ENCODE measurements at regions not wholly inside any gene's neighbourhood (a gene's known extent, or its start where the extent isn't known, plus 50 kb on each side); places are given as distances from the start of the nearest gene placed in this dataset.

DNA sequence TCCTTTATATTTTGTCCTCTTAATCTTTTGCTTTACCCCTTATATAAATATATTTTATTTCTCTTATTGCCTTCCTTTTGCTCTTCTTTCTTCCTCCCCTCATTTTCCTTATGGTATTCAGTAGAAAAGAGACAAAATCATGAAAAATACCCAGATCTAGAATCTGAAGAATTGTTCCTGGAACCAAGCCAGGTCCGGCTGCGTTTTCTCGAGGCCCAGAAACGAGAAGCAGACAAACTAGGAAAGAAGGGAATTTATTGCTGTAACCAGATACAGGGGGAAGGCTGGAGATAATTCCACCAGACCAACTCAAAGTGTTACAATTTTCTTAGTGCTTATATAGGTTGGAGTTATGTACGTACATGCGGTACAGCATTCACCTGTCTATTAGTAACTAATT lies 328.7 kb downstream of the GABRG1 start:
- TF ChIP-seq, protein P1, sequence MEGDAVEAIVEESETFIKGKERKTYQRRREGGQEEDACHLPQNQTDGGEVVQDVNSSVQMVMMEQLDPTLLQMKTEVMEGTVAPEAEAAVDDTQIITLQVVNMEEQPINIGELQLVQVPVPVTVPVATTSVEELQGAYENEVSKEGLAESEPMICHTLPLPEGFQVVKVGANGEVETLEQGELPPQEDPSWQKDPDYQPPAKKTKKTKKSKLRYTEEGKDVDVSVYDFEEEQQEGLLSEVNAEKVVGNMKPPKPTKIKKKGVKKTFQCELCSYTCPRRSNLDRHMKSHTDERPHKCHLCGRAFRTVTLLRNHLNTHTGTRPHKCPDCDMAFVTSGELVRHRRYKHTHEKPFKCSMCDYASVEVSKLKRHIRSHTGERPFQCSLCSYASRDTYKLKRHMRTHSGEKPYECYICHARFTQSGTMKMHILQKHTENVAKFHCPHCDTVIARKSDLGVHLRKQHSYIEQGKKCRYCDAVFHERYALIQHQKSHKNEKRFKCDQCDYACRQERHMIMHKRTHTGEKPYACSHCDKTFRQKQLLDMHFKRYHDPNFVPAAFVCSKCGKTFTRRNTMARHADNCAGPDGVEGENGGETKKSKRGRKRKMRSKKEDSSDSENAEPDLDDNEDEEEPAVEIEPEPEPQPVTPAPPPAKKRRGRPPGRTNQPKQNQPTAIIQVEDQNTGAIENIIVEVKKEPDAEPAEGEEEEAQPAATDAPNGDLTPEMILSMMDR (IDR thresholded peaks at IDR 0.05), result no peak

- TF ChIP-seq, protein P1 (IDR thresholded peaks at IDR 0.05), result no peak
These were observed 345.3 kb downstream of the GABRG1 start for GRCh38 chr4:45778514-45778913.

GRCh38 chr4:45776146-45776545 lies 347.7 kb downstream of the GABRG1 start:
- TF ChIP-seq, protein P1 (IDR thresholded peaks at IDR 0.05), result no peak

GRCh38 chr4:45770958-45771357 lies 352.9 kb downstream of the GABRG1 start:
- TF ChIP-seq, protein P1 (IDR thresholded peaks at IDR 0.05), result no peak

- TF ChIP-seq, protein P1 (IDR thresholded peaks at IDR 0.05), result no peak
These were observed 358.3 kb downstream of the GABRG1 start for GRCh38 chr4:45765521-45765920.

DNA sequence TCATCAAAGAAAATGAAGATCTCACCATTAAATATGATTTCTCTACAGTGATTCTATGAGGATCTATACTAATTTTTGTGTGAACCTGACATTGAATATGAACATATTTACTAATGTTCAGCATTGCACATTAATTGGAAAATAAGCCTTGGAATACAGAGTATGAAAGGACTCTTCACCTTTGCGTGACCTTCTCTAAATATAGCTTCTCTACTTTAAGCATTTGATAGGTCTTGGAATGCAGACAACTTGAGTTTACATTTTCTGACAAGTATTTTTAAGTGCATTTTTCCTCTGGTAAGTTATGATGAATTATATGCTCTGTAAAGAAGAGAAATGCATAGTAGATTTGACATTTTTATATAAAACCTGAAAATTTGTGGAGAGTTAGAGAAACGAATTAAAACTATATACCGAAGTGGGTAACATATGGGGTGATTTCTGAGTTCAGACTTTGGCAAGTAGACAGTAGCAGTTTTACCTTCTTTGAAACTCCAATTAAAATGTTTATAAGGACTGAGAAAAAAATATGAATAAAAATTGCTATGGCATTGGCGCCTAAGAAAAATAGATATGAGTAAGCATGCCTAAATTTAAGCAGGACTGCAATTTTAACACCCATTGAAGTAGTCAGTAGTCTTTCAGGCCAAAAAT lies 371.9 kb downstream of the GABRG1 start:
- TF ChIP-seq, protein P1 (IDR thresholded peaks at IDR 0.05), result no peak

DNA sequence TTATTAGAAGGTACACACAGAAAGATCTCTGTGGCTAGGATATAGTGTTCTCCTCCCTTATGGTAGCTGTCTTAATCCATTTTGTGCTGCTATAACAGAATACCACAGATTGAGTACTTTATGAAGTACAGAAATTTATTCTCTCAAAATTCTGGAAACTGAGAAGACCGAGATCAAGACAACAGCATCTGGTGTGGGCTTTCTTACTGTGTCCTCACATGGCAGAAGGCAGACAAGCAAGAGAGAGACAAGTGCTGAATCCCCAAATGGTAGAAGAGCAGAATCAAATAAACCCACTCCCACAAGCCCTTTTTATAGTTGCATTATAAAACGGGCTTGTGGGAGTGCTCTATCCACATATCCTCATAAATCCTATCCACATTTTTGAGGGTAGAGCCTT lies 373.1 kb downstream of the GABRG1 start:
- TF ChIP-seq, protein P1 (IDR thresholded peaks at IDR 0.05), result no peak

GRCh38 chr4:45745741-45746140 lies 378.1 kb downstream of the GABRG1 start:
- TF ChIP-seq, protein P1 (IDR thresholded peaks at IDR 0.05), result no peak
